BJ (cell line): ENCODE measurements at regions not wholly inside any gene's neighbourhood (a gene's known extent, or its start where the extent isn't known, plus 50 kb on each side); places are given as distances from the start of the nearest gene placed in this dataset.
"Not testable (repeated sequence)": the region's sequence is repeated elsewhere in the genome, so short reads cannot be mapped to it uniquely, and the experiment has no call there.

Source experiments
- CTCF ChIA-PET: fragments of 350-600 bp; formaldehyde crosslinking; extraction: SDS; loops from one replicate; lab custom pipeline; 2021; ENCODE audit warnings: antibody characterized with exemption, inconsistent platforms; lab: Yijun Ruan, JAX
- POLR2A ChIA-PET: fragments of 300-600 bp; sonication (Branson Sonifier 250); formaldehyde crosslinking; extraction: SDS; loops from one replicate; lab custom pipeline; 2021; ENCODE audit warnings: antibody characterized with exemption; lab: Charles Lee
- DNase-seq: peaks from one replicate; pipeline ENCODE4 v3.0.0-alpha.2; 2011; ENCODE audit warnings: low read depth
- H3K27me3 ChIP-seq: 2 replicates; pipeline ENCODE4 v1.6.0; 2011; ENCODE audit warnings: low read length; ENCODE audit not compliant: control insufficient read depth, insufficient read depth
- H3K36me3 ChIP-seq: 2 replicates; pipeline ENCODE4 v1.5.1; 2011; ENCODE audit warnings: low read length; ENCODE audit not compliant: control insufficient read depth, insufficient read depth
- H3K4me3 ChIP-seq: 2 replicates; pipeline ENCODE4 v1.5.1; 2011; ENCODE audit warnings: low read depth, mild to moderate bottlenecking, control low read depth, low read length
- TF ChIP-seq, protein P1 (sequence below): IDR thresholded peaks from 2 replicates; pipeline ENCODE4 v1.5.1; 2011; ENCODE audit warnings: low read depth, mild to moderate bottlenecking, control low read depth, inconsistent platforms, low read length, moderate library complexity; ENCODE audit not compliant: insufficient read depth

DNA sequence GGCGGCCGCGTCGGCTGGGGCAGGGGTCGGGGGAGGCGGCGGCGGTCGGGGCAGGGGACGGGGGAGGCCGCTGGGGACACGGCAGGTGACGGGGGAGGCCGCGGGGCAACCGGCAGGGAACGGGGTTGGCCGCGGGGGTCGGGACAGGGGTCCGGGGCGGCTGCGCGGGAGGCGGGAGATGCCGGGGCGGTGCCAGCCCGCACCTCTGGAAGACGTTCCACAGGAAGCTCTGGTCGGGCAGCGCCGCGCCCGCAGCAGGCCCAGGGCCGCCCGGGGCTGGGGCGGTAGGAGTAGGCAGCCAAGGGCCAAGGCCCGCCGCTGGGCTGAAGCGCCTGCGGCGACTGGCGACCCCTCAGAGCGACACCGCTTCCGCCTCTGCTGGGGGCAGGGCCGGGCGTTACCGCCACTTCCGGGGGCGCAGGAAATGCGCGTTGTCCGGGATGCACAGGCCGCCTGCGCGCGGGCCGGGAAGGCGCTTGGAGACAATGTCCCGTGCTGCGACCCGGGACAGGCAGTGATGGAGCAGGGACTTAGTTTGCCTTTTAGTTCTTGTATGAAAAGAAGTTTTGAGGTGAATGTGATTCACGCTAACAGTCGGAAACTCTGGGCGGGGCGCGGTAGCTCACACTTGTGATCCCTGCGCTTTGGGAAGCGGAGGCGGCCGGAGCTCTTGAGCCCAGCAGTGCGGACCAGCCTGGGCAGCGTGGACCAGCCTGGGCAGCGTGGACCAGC, 110.0 kb upstream of the LPCAT1 start:
- peak overlapping the region; percentile 61 for H3K4me3 ChIP-seq
- H3K36me3 ChIP-seq: no peaks in the 10 kb centered on the region
- CTCF ChIA-PET: interaction anchor here (0.6 to 1.8 kb wide), 5 partner anchors 11 to 472 kb away, joined by 3 to 7 read pairs (median 3); no protein-coding TSS in a partner anchor
- DNase-seq: no peak
- POLR2A ChIA-PET: no interaction called here
- TF ChIP-seq, protein P1, sequence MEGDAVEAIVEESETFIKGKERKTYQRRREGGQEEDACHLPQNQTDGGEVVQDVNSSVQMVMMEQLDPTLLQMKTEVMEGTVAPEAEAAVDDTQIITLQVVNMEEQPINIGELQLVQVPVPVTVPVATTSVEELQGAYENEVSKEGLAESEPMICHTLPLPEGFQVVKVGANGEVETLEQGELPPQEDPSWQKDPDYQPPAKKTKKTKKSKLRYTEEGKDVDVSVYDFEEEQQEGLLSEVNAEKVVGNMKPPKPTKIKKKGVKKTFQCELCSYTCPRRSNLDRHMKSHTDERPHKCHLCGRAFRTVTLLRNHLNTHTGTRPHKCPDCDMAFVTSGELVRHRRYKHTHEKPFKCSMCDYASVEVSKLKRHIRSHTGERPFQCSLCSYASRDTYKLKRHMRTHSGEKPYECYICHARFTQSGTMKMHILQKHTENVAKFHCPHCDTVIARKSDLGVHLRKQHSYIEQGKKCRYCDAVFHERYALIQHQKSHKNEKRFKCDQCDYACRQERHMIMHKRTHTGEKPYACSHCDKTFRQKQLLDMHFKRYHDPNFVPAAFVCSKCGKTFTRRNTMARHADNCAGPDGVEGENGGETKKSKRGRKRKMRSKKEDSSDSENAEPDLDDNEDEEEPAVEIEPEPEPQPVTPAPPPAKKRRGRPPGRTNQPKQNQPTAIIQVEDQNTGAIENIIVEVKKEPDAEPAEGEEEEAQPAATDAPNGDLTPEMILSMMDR: no peak
- H3K27me3 ChIP-seq: no peaks in the 10 kb centered on the region

- H3K27me3 ChIP-seq, POLR2A ChIA-PET, DNase-seq, H3K4me3 ChIP-seq, H3K36me3 ChIP-seq, CTCF ChIA-PET: not testable (repeated sequence)
Observed at GRCh38 chr5:1631004-1631403, 107.2 kb upstream of the LPCAT1 start.

DNA sequence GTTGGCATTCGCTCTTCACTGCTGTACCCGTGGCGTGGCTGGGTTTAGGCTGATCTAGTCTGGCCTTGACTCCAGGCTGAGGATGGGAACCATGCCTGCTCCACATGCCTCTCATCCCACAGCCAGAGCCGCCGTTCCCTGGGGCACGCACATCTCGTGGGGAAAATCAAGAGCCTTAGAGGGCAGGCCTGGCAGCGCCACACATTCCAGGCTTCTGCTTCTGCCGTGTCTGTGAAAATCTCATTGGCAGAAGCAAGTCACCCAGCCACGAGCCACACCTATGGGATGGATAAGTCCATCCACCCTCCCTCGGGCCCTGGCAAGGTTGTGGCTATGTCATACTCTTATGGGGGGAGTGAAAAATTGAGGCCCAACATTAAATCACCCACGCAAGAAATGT, 102.6 kb upstream of the LPCAT1 start:
- H3K27me3 ChIP-seq, CTCF ChIA-PET, H3K4me3 ChIP-seq, H3K36me3 ChIP-seq, POLR2A ChIA-PET, DNase-seq: not testable (repeated sequence)

- POLR2A ChIA-PET, DNase-seq, H3K36me3 ChIP-seq, H3K4me3 ChIP-seq, H3K27me3 ChIP-seq: not testable (repeated sequence)
- CTCF ChIA-PET: interaction anchor here (2.8 kb wide), 1 partner anchor 25 kb away, joined by 8 read pairs; no protein-coding TSS in a partner anchor
Observed at GRCh38 chr5:1619531-1619930, 95.8 kb upstream of the LPCAT1 start.

DNA sequence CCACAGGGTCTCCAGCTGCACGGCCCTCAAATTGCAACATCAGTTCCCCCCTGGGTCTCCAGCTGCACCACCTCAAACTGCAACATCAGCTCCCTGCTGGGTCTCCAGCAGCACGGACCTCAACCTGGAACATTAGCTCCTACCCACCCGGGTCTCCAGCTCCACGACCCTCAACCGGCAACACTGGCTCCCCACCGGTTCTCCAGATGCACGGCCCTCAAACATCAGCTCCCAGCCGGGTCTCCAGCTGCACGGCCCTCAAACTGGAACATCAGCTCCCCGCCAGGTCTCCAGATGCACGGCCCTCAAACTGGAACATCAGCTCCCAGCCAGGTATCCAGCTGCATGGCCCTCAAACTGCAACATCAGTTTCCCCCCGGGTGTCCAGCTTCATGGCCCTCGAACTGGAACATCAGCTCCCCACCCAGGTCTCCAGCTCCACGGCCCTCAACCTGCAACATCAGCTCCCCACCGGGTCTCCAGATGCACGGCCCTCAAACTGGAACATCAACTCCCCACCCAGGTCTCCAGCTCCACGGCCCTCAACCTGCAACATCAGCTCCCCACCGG, 94.6 kb upstream of the LPCAT1 start:
- H3K36me3 ChIP-seq, H3K4me3 ChIP-seq, DNase-seq, H3K27me3 ChIP-seq: not testable (repeated sequence)
- CTCF ChIA-PET: interaction anchor here (1.2 kb wide), 2 partner anchors 24 to 134 kb away, joined by 3 read pairs; no protein-coding TSS in a partner anchor
- POLR2A ChIA-PET: interaction anchor here (0.7 kb wide), 1 partner anchor 120 kb away, joined by 16 read pairs; no protein-coding TSS in a partner anchor

DNA sequence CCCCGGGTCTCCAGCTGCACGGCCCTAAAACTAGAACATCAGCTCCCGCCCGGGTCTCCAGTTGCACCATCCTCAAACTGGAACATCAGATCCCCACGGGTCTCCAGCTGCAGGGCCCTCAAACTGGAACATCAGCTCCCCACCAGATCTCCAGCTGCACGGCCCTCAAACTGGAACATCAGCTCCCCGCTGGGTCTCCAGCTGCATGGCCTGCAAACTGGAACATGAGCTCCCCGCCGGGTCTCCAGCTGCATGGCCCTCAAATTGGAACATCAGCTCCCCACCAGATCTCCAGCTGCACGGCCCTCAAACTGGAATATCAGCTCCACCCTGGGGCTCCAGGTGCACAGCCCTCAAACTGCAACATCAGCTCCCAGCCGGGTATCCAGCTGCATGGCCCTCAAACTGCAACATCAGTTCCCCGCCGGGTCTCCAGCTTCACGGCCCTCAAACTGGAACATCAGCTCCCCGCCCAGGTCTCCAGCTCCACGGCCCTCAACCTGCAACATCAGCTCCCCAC, 93.5 kb upstream of the LPCAT1 start:
- CTCF ChIA-PET: interaction anchor here (1.2 to 1.4 kb wide), 3 partner anchors 26 to 450 kb away, joined by 3 read pairs; no protein-coding TSS in a partner anchor
- H3K4me3 ChIP-seq, DNase-seq, POLR2A ChIA-PET, H3K27me3 ChIP-seq, H3K36me3 ChIP-seq: not testable (repeated sequence)

GRCh38 chr5:1613515-1613914, 89.8 kb upstream of the LPCAT1 start:
- CTCF ChIA-PET, DNase-seq, POLR2A ChIA-PET, H3K4me3 ChIP-seq, H3K27me3 ChIP-seq, H3K36me3 ChIP-seq: not testable (repeated sequence)

GRCh38 chr5:1610526-1610925, 86.8 kb upstream of the LPCAT1 start:
- H3K4me3 ChIP-seq, H3K36me3 ChIP-seq, DNase-seq, H3K27me3 ChIP-seq, POLR2A ChIA-PET, CTCF ChIA-PET: not testable (repeated sequence)

DNA sequence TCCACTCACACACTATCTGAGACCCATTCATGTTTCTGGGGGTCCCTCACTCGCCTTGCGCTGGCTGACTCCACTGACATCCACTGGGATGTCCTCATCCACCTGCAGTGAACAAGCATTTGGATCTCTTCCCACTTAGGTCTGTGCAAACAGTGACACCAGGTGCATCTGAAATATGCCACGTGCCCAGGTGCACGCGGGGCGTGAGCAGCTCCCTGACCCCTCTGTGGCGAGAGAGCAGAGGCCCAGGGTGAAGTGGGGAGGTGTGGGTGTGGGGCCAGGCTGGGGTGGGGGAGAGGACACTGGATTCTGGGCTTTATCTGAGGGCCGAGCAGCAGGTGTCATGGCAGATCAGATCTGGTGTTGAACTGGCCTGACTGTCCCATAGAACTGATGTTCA, 85.4 kb upstream of the LPCAT1 start:
- CTCF ChIA-PET, DNase-seq, H3K36me3 ChIP-seq, H3K4me3 ChIP-seq, POLR2A ChIA-PET, H3K27me3 ChIP-seq: not testable (repeated sequence)

DNA sequence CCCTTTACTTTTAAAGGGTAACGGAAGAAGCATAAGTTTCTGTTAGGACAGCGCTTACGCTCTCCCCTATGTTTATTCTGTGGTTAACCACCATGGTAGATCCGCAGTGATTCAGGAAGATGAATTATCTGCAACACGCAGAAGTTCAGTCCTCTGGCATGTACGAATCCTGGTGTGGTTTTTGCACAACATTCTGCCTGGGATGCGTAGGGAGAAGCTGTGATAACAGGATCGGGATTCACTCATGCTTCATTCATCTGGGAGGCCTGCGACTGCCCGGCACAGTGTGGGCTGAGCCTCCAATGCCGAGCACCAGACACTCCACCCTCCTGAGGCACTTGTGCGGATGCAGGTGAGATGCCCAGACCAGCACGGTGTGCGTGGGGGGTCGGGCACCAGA, 84.6 kb upstream of the LPCAT1 start:
- POLR2A ChIA-PET, H3K4me3 ChIP-seq, H3K27me3 ChIP-seq, H3K36me3 ChIP-seq, CTCF ChIA-PET: not testable (repeated sequence)
- DNase-seq: peak; percentile 8

DNA sequence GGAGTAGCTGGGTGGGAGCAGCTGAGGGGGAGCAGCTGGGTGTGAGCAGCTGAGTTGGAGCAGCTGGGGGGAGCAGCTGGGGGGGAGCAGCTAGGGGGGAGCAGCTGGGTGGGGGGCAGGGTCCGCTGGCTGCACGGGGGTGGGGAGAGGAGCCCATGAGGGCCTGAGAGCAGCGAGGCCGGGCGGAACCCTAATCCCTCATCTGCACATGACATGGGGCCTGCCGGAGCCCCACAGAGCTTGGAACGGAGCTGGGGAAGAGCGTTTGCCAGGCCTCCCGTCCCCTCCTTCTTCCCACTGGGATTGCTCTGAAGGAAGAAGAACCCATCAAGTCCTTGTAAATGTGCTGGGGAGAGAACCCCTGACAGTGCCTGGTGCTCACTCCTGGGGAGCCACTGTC, 83.2 kb upstream of the LPCAT1 start:
- CTCF ChIA-PET, H3K27me3 ChIP-seq, H3K36me3 ChIP-seq, POLR2A ChIA-PET, DNase-seq, H3K4me3 ChIP-seq: not testable (repeated sequence)

DNA sequence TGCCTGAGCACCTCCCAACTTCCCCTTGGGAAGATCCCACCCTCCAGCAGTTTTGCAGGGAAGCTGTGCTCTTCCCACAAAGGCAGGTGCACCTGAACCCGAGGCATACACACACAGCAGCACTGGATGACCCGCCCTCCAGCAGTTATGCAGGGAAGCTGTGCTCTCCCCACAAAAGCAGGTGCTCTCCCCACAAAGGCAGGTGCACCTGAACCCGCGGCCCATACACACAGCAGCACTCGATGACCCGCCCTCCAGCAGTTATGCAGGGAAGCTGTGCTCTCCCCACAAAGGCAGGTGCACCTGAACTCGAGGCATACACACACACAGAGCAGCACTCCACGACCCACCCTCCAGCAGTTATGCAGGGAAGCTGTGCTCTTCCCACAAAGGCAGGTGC, 80.2 kb upstream of the LPCAT1 start:
- DNase-seq, POLR2A ChIA-PET, H3K4me3 ChIP-seq, H3K27me3 ChIP-seq, H3K36me3 ChIP-seq: not testable (repeated sequence)
- CTCF ChIA-PET: interaction anchor here (1.9 kb wide), 1 partner anchor 10 kb away, joined by 7 read pairs; no protein-coding TSS in a partner anchor
